ENCODE measurements at regions not wholly inside any gene's neighbourhood (a gene's known extent, or its start where the extent isn't known, plus 50 kb on each side); places are given as distances from the start of the nearest gene placed in this dataset.

- H3K4me3 Mint-ChIP-seq: no peak overlapping the region
- no peaks in the 10 kb centered on the region for H3K4me1 Mint-ChIP-seq (ENCODE audit: low read depth)
- H3K9me3 Mint-ChIP-seq: no peaks in the 10 kb centered on the region
- peaks cover 12% of the 10 kb centered on the region for H3K27me3 Mint-ChIP-seq (ENCODE audit: low read depth)
- H3K36me3 Mint-ChIP-seq (ENCODE audit: insufficient read depth): no peaks in the 10 kb centered on the region
- no peak for DNase-seq
- no peak for ATAC-seq
Observed at GRCh38 chr10:133024704-133025557, 62.8 kb upstream of the ADGRA1 start.

GRCh38 chr10:133023216-133023843 lies 64.4 kb upstream of the ADGRA1 start:
- Mint-ChIP-seq H3K4me3 (no peak overlapping the region), H3K9me3 (no peaks in the 10 kb centered on the region), H3K4me1 (ENCODE audit: low read depth) (no peaks in the 10 kb centered on the region), H3K27me3 (ENCODE audit: low read depth) (peaks cover 10% of the 10 kb centered on the region), H3K36me3 (ENCODE audit: insufficient read depth) (no peaks in the 10 kb centered on the region)
- ATAC-seq (no peak), DNase-seq (no peak)

GRCh38 chr10:133022776-133023100 lies 65.0 kb upstream of the ADGRA1 start:
- Mint-ChIP-seq H3K4me1 (ENCODE audit: low read depth) (no peaks in the 10 kb centered on the region), H3K27me3 (ENCODE audit: low read depth) (peaks cover 10% of the 10 kb centered on the region), H3K36me3 (ENCODE audit: insufficient read depth) (no peaks in the 10 kb centered on the region), H3K9me3 (no peaks in the 10 kb centered on the region), H3K4me3 (no peak overlapping the region)
- no peak for ATAC-seq
- no peak for DNase-seq

- Mint-ChIP-seq H3K4me1 (ENCODE audit: low read depth) (no peaks in the 10 kb centered on the region), H3K9me3 (no peaks in the 10 kb centered on the region), H3K36me3 (ENCODE audit: insufficient read depth) (no peaks in the 10 kb centered on the region), H3K4me3 (no peak overlapping the region), H3K27me3 (ENCODE audit: low read depth) (peaks cover 7% of the 10 kb centered on the region)
- no peak for ATAC-seq
- DNase-seq: no peak
Observed at GRCh38 chr10:133021963-133022775, 65.6 kb upstream of the ADGRA1 start.

- Mint-ChIP-seq H3K4me1 (ENCODE audit: low read depth) (no peaks in the 10 kb centered on the region), H3K9me3 (no peaks in the 10 kb centered on the region), H3K4me3 (no peak overlapping the region), H3K27me3 (ENCODE audit: low read depth) (peaks cover 7% of the 10 kb centered on the region), H3K36me3 (ENCODE audit: insufficient read depth) (no peaks in the 10 kb centered on the region)
- no peak for ATAC-seq
- DNase-seq: no peak
Observed at GRCh38 chr10:133021116-133021962, 66.4 kb upstream of the ADGRA1 start.

- Mint-ChIP-seq H3K4me1 (ENCODE audit: low read depth) (no peaks in the 10 kb centered on the region), H3K36me3 (ENCODE audit: insufficient read depth) (no peaks in the 10 kb centered on the region), H3K27me3 (ENCODE audit: low read depth) (peaks cover 5% of the 10 kb centered on the region), H3K9me3 (no peaks in the 10 kb centered on the region), H3K4me3 (no peak overlapping the region)
- ATAC-seq (no peak), DNase-seq (no peak)
Observed at GRCh38 chr10:133020193-133020817, 67.4 kb upstream of the ADGRA1 start.

- Mint-ChIP-seq H3K36me3 (ENCODE audit: insufficient read depth) (no peaks in the 10 kb centered on the region), H3K4me1 (ENCODE audit: low read depth) (no peaks in the 10 kb centered on the region), H3K9me3 (no peaks in the 10 kb centered on the region), H3K4me3 (no peak overlapping the region), H3K27me3 (ENCODE audit: low read depth) (peaks cover 5% of the 10 kb centered on the region)
- no peak for ATAC-seq
- DNase-seq: no peak
Observed at GRCh38 chr10:133019651-133020050, 68.1 kb upstream of the ADGRA1 start.

GRCh38 chr10:133019191-133019590 lies 68.5 kb upstream of the ADGRA1 start:
- DNase-seq (no peak), ATAC-seq (no peak)
- peaks cover 5% of the 10 kb centered on the region for H3K27me3 Mint-ChIP-seq (ENCODE audit: low read depth)
- H3K36me3 Mint-ChIP-seq (ENCODE audit: insufficient read depth): no peaks in the 10 kb centered on the region
- H3K4me1 Mint-ChIP-seq (ENCODE audit: low read depth): no peaks in the 10 kb centered on the region
- no peak overlapping the region for H3K4me3 Mint-ChIP-seq
- no peaks in the 10 kb centered on the region for H3K9me3 Mint-ChIP-seq

- H3K4me1 Mint-ChIP-seq (ENCODE audit: low read depth): no peaks in the 10 kb centered on the region
- no peaks in the 10 kb centered on the region for H3K9me3 Mint-ChIP-seq
Observed at GRCh38 chr10:133018491-133018890, 69.2 kb upstream of the ADGRA1 start.

GRCh38 chr10:133017203-133017601 lies 70.5 kb upstream of the ADGRA1 start:
- Mint-ChIP-seq H3K4me3 (no peak overlapping the region), H3K9me3 (no peaks in the 10 kb centered on the region), H3K4me1 (ENCODE audit: low read depth) (no peaks in the 10 kb centered on the region), H3K27me3 (ENCODE audit: low read depth) (peaks cover 3% of the 10 kb centered on the region), H3K36me3 (ENCODE audit: insufficient read depth) (no peaks in the 10 kb centered on the region)
- ATAC-seq (no peak), DNase-seq (no peak)

More at GRCh38 chr10:133018491-133018890, 69.2 kb upstream of the ADGRA1 start:
- Mint-ChIP-seq H3K27me3 (ENCODE audit: low read depth) (peaks cover 3% of the 10 kb centered on the region), H3K36me3 (ENCODE audit: insufficient read depth) (no peaks in the 10 kb centered on the region), H3K4me3 (no peak overlapping the region)
- no peak for ATAC-seq
- no peak for DNase-seq

- no peak overlapping the region for H3K4me3 Mint-ChIP-seq
Observed at GRCh38 chr10:133016493-133017202, 71.1 kb upstream of the ADGRA1 start.

GRCh38 chr10:133015816-133016462 lies 71.8 kb upstream of the ADGRA1 start:
- no peaks in the 10 kb centered on the region for H3K27me3 Mint-ChIP-seq (ENCODE audit: low read depth)
- no peak for DNase-seq
- H3K9me3 Mint-ChIP-seq: no peaks in the 10 kb centered on the region
- H3K4me1 Mint-ChIP-seq (ENCODE audit: low read depth): no peaks in the 10 kb centered on the region
- ATAC-seq: no peak
- no peak overlapping the region for H3K4me3 Mint-ChIP-seq
- H3K36me3 Mint-ChIP-seq (ENCODE audit: insufficient read depth): no peaks in the 10 kb centered on the region

More at GRCh38 chr10:133016493-133017202, 71.1 kb upstream of the ADGRA1 start:
- peaks cover under 1% of the 10 kb centered on the region for H3K27me3 Mint-ChIP-seq (ENCODE audit: low read depth)
- ATAC-seq: no peak
- no peak for DNase-seq
- no peaks in the 10 kb centered on the region for H3K36me3 Mint-ChIP-seq (ENCODE audit: insufficient read depth)
- H3K4me1 Mint-ChIP-seq (ENCODE audit: low read depth): no peaks in the 10 kb centered on the region
- no peaks in the 10 kb centered on the region for H3K9me3 Mint-ChIP-seq

GRCh38 chr10:133015321-133015720 lies 72.4 kb upstream of the ADGRA1 start:
- Mint-ChIP-seq H3K9me3 (no peaks in the 10 kb centered on the region), H3K27me3 (ENCODE audit: low read depth) (no peaks in the 10 kb centered on the region), H3K4me1 (ENCODE audit: low read depth) (no peaks in the 10 kb centered on the region), H3K4me3 (no peak overlapping the region), H3K36me3 (ENCODE audit: insufficient read depth) (no peaks in the 10 kb centered on the region)
- DNase-seq (no peak), ATAC-seq (no peak)
